ENCODE measurements at regions not wholly inside any gene's neighbourhood (a gene's known extent, or its start where the extent isn't known, plus 50 kb on each side); places are given as distances from the start of the nearest gene placed in this dataset.
"Not testable (repeated sequence)": the region's sequence is repeated elsewhere in the genome, so short reads cannot be mapped to it uniquely, and the experiment has no call there.

DNA sequence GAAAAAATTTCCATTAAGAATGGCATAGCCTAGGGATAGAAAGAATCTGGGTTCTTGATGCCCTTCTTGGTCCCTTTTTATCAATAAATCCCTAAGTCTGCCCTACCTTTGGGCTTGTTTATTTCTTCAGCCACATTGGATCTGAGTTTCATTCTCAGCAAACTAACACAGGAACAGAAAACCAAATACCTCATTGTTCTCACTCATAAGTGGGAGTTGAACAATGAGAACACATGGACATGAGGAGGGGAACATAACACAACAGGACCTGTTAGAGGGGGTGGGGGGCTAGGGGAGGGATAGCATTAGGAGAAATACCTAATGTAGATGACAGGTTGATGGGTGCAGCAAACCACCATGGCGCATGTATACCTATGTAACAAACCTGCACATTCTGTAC, 237.0 kb upstream of the MAP2 start:
- TF ChIP-seq, protein P1, sequence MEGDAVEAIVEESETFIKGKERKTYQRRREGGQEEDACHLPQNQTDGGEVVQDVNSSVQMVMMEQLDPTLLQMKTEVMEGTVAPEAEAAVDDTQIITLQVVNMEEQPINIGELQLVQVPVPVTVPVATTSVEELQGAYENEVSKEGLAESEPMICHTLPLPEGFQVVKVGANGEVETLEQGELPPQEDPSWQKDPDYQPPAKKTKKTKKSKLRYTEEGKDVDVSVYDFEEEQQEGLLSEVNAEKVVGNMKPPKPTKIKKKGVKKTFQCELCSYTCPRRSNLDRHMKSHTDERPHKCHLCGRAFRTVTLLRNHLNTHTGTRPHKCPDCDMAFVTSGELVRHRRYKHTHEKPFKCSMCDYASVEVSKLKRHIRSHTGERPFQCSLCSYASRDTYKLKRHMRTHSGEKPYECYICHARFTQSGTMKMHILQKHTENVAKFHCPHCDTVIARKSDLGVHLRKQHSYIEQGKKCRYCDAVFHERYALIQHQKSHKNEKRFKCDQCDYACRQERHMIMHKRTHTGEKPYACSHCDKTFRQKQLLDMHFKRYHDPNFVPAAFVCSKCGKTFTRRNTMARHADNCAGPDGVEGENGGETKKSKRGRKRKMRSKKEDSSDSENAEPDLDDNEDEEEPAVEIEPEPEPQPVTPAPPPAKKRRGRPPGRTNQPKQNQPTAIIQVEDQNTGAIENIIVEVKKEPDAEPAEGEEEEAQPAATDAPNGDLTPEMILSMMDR (IDR thresholded peaks at IDR 0.05) = not testable (repeated sequence)
- not testable (repeated sequence) for TF ChIP-seq POLR2A (IDR thresholded peaks at IDR 0.05)

Measured in esophagus squamous epithelium (tissue), 4 donors.